GM18505 (cell line): ENCODE measurements at regions not wholly inside any gene's neighbourhood (a gene's known extent, or its start where the extent isn't known, plus 50 kb on each side); places are given as distances from the start of the nearest gene placed in this dataset.

ENCODE experiments used
- ATAC-seq: cut with Tn5 transposase; IDR thresholded peaks from one replicate; pipeline ENCODE4 v1.9.1; 2021; ENCODE audit not compliant: unreplicated experiment
- POLR2A ChIP-seq: IDR thresholded peaks from 4 replicates; pipeline ENCODE4 v1.6.1; 2011; ENCODE audit warnings: borderline replicate concordance; ENCODE audit not compliant: insufficient read depth, insufficient read length; ENCODE audit errors: extremely low read depth

- ATAC-seq, result no peak
These were observed 1135.7 kb upstream of the CADM2 start for GRCh38 chr3:83823095-83823494.

GRCh38 chr3:83835040-83835439 lies 1123.7 kb upstream of the CADM2 start:
- TF ChIP-seq POLR2A, result no peak
- no peak for ATAC-seq

More at GRCh38 chr3:83823095-83823494, 1135.7 kb upstream of the CADM2 start:
- no peak for TF ChIP-seq POLR2A

GRCh38 chr3:83842511-83842910 lies 1116.3 kb upstream of the CADM2 start:
- ATAC-seq, result no peak
- TF ChIP-seq POLR2A, result no peak

GRCh38 chr3:83843716-83844115 lies 1115.1 kb upstream of the CADM2 start:
- ATAC-seq, result no peak
- no peak for TF ChIP-seq POLR2A

GRCh38 chr3:83849106-83849730 lies 1109.6 kb upstream of the CADM2 start:
- TF ChIP-seq POLR2A, result no peak
- no peak for ATAC-seq

- TF ChIP-seq POLR2A, result no peak
- ATAC-seq, result no peak
These were observed 1095.4 kb upstream of the CADM2 start for GRCh38 chr3:83863380-83863779.

- no peak for ATAC-seq
- TF ChIP-seq POLR2A, result no peak
These were observed 1089.8 kb upstream of the CADM2 start for GRCh38 chr3:83868909-83869567.

GRCh38 chr3:83873550-83873949 lies 1085.2 kb upstream of the CADM2 start:
- no peak for ATAC-seq
- TF ChIP-seq POLR2A, result no peak

GRCh38 chr3:83877910-83878309 lies 1080.9 kb upstream of the CADM2 start:
- ATAC-seq, result no peak
- no peak for TF ChIP-seq POLR2A

- TF ChIP-seq POLR2A, result no peak
- no peak for ATAC-seq
These were observed 1076.1 kb upstream of the CADM2 start for GRCh38 chr3:83882701-83883100.

GRCh38 chr3:83890039-83890762 lies 1068.6 kb upstream of the CADM2 start:
- ATAC-seq, result no peak
- no peak for TF ChIP-seq POLR2A

- ATAC-seq, result no peak
- no peak for TF ChIP-seq POLR2A
These were observed 1068.0 kb upstream of the CADM2 start for GRCh38 chr3:83890763-83891135.

- no peak for ATAC-seq
- TF ChIP-seq POLR2A, result no peak
These were observed 1064.6 kb upstream of the CADM2 start for GRCh38 chr3:83894223-83894622.

GRCh38 chr3:83895892-83896291 lies 1062.9 kb upstream of the CADM2 start:
- no peak for ATAC-seq
- no peak for TF ChIP-seq POLR2A
